HG02840 (cell line): ENCODE measurements at regions not wholly inside any gene's neighbourhood (a gene's known extent, or its start where the extent isn't known, plus 50 kb on each side); places are given as distances from the start of the nearest gene placed in this dataset.

Experiments used
- ATAC-seq: cut with Tn5 transposase; IDR thresholded peaks from one replicate; pipeline ENCODE4 v1.9.1; 2021; ENCODE audit warnings: mild to moderate bottlenecking, moderate library complexity, moderate number of reproducible peaks; ENCODE audit not compliant: unreplicated experiment, low FRiP score

DNA sequence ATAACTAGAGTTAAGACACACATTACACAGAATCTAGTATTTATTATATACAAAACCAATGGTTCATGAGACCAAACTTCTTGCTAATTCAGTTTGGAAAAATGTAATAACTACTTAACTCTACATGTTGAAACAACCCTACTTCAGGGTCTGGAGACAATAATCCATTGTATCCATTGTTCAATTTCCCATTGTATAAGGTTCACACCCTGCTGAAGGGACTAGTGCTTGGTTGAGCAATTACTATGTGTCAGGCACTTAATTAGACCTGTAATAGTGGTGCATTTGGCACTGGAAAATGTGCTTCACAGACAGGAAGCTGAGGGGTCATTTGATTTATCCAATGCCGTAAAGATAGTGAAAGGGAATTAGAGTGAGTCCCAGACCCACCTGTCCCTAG, 114.3 kb upstream of the PAPPA start:
- ATAC-seq, result no peak

DNA sequence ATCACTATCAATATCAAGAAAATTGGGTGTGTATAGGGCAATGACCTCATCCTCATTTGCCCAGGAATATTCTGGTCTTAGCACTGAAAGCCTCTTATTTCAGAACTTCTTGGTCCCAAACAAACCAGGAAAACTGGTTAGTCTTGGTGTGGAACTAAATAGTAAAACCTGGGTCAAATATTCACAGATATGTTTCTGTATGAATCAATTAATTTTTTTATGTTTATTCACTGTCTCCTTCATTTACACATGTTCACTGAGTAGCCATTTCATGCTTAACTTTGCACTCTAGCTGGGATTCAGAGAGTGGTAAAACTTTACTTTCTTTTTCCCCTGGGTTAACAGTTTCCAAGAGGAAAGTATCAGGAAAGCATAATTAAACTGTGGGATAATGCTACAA, 113.7 kb upstream of the PAPPA start:
- no peak for ATAC-seq

DNA sequence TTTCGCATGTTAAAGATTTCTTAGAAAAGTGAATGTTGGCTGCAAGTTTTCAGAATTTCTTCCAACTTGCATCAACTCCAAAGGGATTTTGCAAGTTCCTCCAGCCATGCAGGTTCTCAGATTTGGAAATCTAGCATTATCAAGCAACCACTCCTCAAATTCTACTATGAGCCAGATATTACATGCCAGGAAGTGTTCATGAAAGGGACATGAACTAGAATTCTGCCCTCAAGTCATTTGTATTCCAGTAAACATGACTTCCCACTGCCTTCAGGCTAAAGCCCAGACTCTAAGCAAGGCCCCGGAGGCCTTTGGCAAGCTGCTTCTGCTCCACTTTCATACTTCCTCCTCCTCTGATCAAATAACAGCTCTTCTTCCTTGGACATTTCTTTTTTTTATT, 111.3 kb upstream of the PAPPA start:
- no peak for ATAC-seq

GRCh38 chr9:116045083-116045482, 108.5 kb upstream of the PAPPA start:
- ATAC-seq, result no peak

- ATAC-seq, result no peak
Observed at GRCh38 chr9:116048081-116048480, 105.5 kb upstream of the PAPPA start.

DNA sequence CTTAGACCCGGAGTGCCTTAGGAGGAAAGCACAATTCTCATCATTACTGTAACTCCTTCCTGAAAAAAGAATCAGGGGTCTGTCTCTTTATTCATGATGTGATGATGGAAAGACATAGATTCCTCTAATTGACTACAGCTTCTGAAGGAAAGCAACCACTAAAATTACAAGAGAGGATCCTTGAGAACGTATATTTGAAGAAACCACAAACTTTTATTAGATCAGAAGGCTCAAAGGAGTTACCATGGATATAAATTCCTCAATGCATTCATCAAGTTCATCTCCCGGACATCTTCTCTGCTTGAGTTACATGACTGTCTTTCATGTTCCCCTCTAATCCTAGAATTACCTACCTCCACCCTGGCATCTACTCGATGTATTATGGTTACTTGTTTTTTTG, 104.1 kb upstream of the PAPPA start:
- no peak for ATAC-seq

GRCh38 chr9:116051528-116051927, 102.1 kb upstream of the PAPPA start:
- no peak for ATAC-seq

DNA sequence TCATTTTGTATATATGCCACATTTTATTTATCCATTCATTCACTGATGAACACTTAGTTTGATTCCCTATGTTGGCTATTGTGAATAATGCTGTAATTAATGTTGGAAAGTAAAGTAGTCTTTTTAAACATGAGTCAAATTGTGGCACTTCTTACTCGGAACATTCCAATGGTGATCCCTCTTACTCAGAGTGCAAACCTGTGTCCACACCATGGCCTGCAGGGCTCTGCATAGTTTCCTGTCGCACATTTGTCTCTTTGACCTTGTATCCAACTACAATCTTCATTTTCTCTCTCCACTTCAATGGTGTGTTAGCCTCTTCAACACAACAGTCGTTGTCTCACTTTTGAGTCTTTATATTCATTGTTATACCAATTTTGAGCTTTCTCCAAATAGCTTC, 98.1 kb upstream of the PAPPA start:
- ATAC-seq, result no peak

GRCh38 chr9:116057371-116057770, 96.2 kb upstream of the PAPPA start:
- ATAC-seq, result no peak

DNA sequence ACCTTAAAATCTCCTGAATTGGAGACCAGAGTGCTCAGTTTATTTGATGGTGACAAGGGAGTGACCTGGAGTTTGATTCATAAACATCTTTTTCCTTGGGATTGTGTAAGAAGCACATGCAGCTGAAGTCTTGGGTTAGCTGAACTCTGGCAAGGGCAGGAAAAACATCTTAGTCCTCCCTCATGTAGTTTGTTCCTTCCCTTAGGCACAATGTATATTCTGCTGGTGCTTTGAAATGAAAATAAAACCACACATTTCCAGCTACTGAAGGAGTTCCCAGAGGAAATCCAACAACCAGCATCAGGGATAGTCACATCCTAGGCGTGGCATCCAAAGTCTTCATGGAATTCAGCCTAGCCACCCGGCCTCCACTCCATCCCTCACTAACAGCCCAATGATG, 95.2 kb upstream of the PAPPA start:
- no peak for ATAC-seq

DNA sequence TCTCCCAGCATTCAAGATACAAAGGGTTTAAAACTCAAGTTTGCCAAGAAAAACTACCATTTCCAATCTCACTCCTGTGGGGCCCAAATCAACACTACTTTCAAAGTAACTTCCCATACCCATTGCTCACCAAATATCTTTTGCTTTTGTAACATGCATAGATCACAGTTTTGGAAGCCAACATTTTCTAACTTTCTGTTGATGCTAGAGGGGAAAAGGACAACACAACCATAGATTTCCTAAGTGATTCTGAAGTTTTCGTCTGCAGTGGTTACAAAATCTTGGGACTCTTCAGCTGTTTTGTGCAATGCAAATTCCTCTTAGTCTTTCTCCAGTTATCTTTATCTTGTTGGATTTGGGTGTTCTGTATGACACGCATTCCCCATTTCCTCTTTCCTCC, 94.1 kb upstream of the PAPPA start:
- no peak for ATAC-seq

DNA sequence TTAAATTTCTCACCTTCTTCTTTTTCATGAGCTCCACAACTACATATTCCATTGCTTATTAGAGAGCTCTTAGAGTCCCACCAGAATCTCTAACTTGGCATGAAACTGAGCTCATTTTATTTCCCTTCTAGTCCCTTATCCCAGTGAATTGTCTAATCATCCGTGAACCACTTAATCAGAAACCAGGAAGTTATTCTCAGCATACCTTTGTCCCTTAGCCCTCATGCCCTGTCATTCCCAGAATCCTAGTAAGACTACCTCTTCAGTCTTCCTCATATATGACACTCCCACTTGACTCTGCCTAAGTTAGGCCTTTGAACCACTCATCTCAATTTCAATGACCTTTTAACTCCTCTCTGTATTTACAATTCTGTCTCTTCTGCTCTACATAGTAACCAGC, 93.0 kb upstream of the PAPPA start:
- no peak for ATAC-seq

DNA sequence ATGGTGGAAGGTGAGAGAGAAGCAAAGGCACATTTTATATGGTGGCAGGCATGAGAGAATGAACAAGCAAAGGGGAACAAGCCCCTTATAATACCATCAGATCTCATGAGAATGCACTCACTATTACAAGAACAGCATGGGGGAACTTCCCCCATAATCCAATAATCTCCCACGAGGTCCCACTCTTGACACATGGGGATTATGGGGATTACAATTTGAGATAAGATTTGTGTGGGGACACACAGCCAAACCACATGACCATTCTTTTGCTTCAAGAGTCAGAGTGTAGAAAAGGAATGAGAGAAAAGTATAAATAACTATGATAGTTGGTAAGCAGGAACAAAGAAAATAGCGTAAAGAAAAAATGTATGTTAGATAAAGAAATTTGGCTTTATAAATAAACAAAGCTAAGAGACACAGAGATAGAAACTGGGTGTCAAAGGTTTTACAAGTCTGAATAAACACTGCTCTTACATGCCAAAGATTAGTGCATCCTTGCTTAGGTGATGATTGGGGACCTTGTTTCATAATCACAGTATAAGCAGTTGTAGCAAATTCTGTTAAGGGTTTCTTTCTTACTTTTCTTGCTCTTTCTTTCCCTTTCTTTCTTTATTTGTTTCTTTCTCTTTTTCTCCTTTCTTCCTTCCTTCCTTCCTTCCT, 91.9 kb upstream of the PAPPA start:
- no peak for ATAC-seq

- no peak for ATAC-seq
Observed at GRCh38 chr9:116062206-116062550, 91.4 kb upstream of the PAPPA start.

DNA sequence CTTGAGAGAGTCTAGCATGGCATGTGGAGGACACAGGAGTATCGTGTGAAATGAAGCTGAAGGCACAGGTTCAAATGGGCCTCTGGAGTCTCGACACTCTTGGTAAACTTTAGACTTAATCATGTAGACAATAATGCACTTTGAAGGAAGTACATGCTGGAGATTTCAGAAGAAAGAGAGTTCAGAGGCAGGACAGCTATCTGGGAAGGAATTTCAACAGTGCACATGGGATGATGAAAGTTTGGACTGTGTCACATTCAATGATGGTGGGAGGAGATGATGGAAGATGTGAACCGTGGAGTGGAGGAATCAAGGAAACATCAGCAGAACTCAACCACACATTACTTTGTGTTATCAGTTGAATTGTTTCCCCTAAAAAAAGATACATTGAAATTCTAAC, 88.6 kb upstream of the PAPPA start:
- no peak for ATAC-seq

GRCh38 chr9:116066221-116066620, 87.4 kb upstream of the PAPPA start:
- ATAC-seq, result no peak

DNA sequence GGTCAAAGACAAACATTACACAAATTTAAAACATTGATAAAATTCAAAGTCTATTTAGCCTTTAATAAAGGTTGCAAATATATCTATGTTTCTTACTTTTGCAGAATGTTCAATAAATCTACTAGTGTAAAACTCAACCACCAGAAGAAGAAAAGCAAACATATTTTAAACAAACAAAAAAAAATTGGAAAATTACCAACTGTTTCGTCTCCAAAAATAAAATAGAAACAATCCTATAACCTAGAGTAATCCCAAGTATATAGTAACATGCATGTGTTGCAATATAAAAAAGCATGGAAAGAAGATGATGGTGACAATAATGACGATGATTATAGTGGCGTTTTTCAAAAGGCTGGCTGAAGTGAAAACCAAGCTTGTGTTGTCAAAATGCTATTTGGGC, 86.0 kb upstream of the PAPPA start:
- no peak for ATAC-seq

GRCh38 chr9:116070256-116070914, 83.2 kb upstream of the PAPPA start:
- no peak for ATAC-seq

DNA sequence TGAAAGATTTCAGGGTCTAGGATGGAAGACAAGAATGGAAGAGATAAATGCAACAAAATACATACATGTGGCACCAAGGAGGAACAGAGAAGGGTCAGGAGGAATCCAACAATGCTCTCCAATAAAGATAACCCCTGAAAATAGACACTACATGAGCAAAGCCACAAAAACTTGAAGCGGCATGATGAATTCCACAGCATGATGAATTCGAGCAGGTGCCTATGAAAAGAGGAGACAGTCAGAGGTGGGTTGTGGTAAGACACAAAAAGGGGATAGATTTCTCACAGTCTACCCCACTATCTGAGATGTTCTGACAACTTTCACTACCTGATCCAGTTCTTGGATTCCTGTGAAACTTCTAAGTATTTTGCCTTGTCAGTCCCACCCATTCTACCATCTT, 81.5 kb upstream of the PAPPA start:
- ATAC-seq, result no peak

DNA sequence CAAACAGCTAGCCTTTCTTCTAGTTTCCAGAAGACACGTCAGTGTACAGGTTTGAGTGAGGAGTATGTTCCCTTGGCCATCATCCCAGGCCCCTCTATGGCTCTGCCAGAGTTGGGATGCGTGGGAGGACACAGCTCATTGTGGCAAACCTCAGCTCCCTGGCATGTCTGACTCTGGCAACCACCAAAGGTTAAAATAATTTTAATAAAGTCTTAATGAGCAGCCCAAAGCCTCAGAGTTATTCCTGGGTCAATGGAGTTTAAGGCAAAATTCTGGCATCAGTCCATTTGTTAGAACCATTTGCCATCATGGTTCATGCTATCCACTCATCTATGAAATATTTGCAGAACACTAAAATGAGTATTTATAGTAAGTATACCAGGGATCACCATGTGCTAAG, 79.8 kb upstream of the PAPPA start:
- ATAC-seq, result no peak

DNA sequence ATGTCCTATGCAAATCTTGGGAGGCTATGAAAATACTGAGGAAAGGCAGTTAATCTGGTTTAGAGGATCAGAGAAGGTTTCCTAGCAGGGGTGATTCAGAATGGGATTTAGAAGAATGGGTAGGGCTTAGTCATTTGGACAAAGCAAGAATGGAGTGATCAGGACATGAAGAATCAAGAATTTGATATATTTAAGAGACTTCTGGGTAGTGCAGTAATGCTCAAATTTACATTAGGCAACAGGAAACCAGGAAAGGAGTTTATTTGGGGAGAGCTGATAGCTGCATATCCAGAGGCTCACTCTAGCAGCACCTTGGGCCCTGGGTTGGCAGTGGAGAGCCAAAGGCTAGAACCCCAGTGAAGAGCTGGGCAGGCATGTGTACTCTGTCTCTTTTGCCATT, 78.9 kb upstream of the PAPPA start:
- no peak for ATAC-seq

- ATAC-seq, result no peak
Observed at GRCh38 chr9:116075191-116075590, 78.4 kb upstream of the PAPPA start.

GRCh38 chr9:116078640-116079039, 75.0 kb upstream of the PAPPA start:
- no peak for ATAC-seq
